CD4-positive, alpha-beta T cell treated with Interleukin-12 subunit alpha and Interleukin-12 subunit beta, for 1 hour (primary cell): ENCODE measurements at regions not wholly inside any gene's neighbourhood (a gene's known extent, or its start where the extent isn't known, plus 50 kb on each side); places are given as distances from the start of the nearest gene placed in this dataset.

Experiments used
- DNase-seq: peaks from one replicate; pipeline ENCODE4 v3.0.0-alpha.2; 2020

- DNase-seq: no peak
Measured at GRCh38 chr6:71486461-71486860, 197.8 kb downstream of the OGFRL1 start.

GRCh38 chr6:71488186-71488585 is 199.6 kb downstream of the OGFRL1 start:
- no peak for DNase-seq

- DNase-seq: no peak
Measured at GRCh38 chr6:71489736-71490135, 201.1 kb downstream of the OGFRL1 start.

GRCh38 chr6:71490876-71491275 is 202.3 kb downstream of the OGFRL1 start:
- no peak for DNase-seq

GRCh38 chr6:71491844-71492243 is 203.2 kb downstream of the OGFRL1 start:
- no peak for DNase-seq

GRCh38 chr6:71492668-71493067 is 204.1 kb downstream of the OGFRL1 start:
- DNase-seq: no peak

GRCh38 chr6:71496018-71496721 is 207.6 kb downstream of the OGFRL1 start:
- DNase-seq: no peak

- DNase-seq: no peak
Measured at GRCh38 chr6:71496722-71497033, 208.1 kb downstream of the OGFRL1 start.

- DNase-seq: no peak
Measured at GRCh38 chr6:71498638-71499037, 210.0 kb downstream of the OGFRL1 start.

GRCh38 chr6:71499667-71500066 is 211.1 kb downstream of the OGFRL1 start:
- no peak for DNase-seq

GRCh38 chr6:71502168-71502567 is 213.6 kb downstream of the OGFRL1 start:
- no peak for DNase-seq

GRCh38 chr6:71502956-71503355 is 214.3 kb downstream of the OGFRL1 start:
- no peak for DNase-seq

- no peak for DNase-seq
Measured at GRCh38 chr6:71507183-71507582, 218.6 kb downstream of the OGFRL1 start.

- no peak for DNase-seq
Measured at GRCh38 chr6:71509191-71510005, 220.8 kb downstream of the OGFRL1 start.

GRCh38 chr6:71510057-71510713 is 221.6 kb downstream of the OGFRL1 start:
- DNase-seq: no peak

- DNase-seq: no peak
Measured at GRCh38 chr6:71510856-71511255, 222.2 kb downstream of the OGFRL1 start.

GRCh38 chr6:71512256-71512655 is 223.6 kb downstream of the OGFRL1 start:
- DNase-seq: no peak

GRCh38 chr6:71513036-71513435 is 224.4 kb downstream of the OGFRL1 start:
- DNase-seq: no peak

GRCh38 chr6:71523548-71523947 is 234.9 kb downstream of the OGFRL1 start:
- DNase-seq: no peak

GRCh38 chr6:71524201-71524600 is 235.6 kb downstream of the OGFRL1 start:
- no peak for DNase-seq

GRCh38 chr6:71527886-71528285 is 239.3 kb downstream of the OGFRL1 start:
- DNase-seq: no peak

GRCh38 chr6:71529026-71529425 is 240.4 kb downstream of the OGFRL1 start:
- DNase-seq: no peak

- no peak for DNase-seq
Measured at GRCh38 chr6:71529769-71530168, 241.2 kb downstream of the OGFRL1 start.

GRCh38 chr6:71531006-71531405 is 242.4 kb downstream of the OGFRL1 start:
- DNase-seq: no peak
